GM21576 (cell line): ENCODE measurements at regions not wholly inside any gene's neighbourhood (a gene's known extent, or its start where the extent isn't known, plus 50 kb on each side); places are given as distances from the start of the nearest gene placed in this dataset.

Source experiments
- ATAC-seq: cut with Tn5 transposase; IDR thresholded peaks from one replicate; pipeline ENCODE4 v1.9.1; 2021; ENCODE audit warnings: mild to moderate bottlenecking, moderate library complexity; ENCODE audit not compliant: unreplicated experiment

- no peak for ATAC-seq
These were observed 251.1 kb downstream of the IPMK start for GRCh38 chr10:58016614-58017013.

DNA sequence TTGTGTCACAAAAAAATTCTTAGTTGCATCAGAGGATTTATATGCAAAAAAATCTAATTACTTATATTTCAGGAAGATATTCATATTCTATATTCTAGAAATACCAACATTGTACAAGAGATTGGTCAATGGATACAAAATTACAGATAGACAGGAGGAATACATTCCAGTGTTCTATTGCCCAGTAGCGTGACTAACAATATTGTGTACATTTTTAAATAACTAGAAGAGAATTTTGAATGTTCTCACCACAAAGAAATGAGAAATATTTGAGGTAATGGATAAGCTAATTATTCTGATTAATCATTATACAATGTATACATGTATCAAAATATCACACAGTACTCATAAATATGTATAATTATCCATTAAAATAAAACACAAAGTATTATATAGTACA lies 253.3 kb downstream of the IPMK start:
- no peak for ATAC-seq

DNA sequence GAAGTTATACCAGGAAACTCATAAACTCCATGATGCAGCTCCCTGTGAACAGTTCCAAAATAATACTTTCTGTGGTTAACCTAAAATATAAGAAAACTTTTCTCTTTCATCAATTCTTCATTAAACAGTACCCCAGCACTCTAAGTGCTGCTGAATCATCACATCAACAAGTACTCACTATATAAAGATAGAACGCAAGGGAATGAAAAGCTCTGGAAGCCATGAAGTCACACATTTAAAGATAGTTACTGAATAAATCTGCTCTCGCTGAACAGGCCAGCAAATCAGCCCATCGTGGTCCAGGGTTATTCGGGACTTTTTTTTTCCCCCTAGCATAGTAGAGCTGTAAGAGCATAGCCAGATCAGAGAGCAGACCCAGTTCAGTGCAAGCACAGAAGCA lies 254.3 kb downstream of the IPMK start:
- no peak for ATAC-seq

GRCh38 chr10:58010073-58010702 lies 257.5 kb downstream of the IPMK start:
- no peak for ATAC-seq

DNA sequence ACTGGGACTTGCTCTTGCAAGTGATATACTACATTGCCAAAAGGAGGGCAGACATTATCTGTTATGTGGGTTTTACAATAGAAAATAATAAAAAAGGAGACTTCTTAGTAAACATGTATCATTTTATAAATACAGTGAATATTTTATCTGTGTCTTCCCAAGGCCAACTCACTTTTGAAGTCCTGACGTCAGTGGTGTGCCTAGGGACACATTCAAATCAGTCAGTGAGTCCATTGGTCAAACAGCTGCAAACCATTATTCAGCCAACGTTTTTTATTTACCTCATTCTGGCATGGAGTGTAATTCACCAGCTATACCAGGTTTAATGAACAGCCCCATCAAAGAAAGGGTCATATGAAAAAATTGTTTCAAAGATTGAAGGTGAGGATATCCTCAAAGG lies 263.7 kb downstream of the IPMK start:
- no peak for ATAC-seq

DNA sequence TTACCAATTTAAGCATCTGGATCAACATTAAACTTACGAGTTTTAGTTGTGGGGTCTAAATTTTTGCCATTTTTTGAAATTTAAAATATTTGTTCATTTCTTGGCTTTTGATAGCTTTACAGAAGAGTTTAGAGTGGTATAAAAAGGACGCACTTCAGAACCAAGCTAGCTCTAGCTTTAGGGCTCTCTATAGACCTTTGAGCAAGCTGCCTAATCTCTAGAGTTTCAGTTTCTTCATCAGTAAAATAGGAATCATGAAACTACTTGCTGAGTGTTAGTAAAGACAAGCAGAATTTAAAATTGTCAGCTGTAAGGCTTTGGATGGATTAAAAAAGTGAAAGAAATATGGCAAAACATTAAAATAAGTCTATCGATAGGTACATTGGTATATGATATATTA lies 266.5 kb downstream of the IPMK start:
- no peak for ATAC-seq

DNA sequence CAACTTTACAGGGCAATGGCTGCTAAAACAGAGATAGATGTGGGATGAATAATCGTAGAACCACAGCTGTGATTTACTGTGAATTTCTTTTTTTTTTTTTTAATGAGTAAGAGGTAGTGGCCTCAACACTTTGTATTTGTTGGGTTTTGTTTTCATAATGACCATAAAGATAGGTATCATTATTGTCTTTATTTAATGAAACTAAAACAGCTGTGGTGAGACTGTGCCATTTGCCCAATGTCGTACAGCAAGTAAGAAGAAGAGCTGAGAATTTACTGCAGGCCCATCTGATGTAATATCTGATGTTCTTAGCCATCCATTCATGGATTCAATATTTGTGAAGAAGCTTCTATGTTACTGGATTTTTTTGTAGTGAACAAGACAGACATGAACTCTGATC lies 271.2 kb downstream of the IPMK start:
- no peak for ATAC-seq

- no peak for ATAC-seq
These were observed 274.4 kb downstream of the IPMK start for GRCh38 chr10:57993302-57993701.

- ATAC-seq: no peak
These were observed 275.2 kb downstream of the IPMK start for GRCh38 chr10:57992321-57993077.

DNA sequence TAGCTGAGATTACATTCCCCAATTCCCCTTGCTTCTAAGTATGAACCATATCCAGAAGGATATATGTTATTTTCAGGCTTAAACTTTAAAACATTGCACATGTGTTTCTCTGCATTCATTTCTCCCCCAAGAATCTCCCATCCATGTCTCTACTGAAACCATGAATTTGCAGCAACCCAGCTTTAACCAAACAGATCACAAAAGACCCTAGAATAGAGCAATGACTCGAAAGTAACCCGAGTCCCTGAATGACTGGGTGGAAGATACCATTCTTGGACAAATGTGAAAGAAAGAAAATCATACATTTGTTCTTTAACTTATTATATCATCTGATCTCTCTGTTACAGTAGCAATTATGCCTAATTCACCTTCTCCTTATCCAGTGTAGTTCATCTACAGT lies 278.7 kb downstream of the IPMK start:
- no peak for ATAC-seq

- no peak for ATAC-seq
These were observed 280.5 kb downstream of the IPMK start for GRCh38 chr10:57987055-57987721.

DNA sequence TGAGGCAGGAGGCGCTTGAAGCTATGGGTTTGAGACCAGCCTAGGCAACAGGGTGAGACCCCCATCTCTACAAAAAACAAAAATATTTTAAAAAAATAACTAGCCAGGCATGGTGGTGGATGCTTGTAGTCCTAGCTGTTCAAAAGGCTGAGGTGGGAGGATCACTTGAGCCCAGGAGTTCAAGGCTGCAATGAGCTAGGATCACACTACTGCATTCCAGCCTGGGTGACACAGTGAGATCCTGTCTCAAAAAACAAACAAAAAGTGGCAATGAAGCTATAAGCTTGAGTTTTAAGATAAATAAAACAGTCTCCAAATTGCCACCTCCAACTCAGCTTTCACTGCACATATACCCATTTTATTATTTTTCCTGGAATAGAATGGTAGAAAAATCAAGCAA lies 281.3 kb downstream of the IPMK start:
- ATAC-seq: no peak

DNA sequence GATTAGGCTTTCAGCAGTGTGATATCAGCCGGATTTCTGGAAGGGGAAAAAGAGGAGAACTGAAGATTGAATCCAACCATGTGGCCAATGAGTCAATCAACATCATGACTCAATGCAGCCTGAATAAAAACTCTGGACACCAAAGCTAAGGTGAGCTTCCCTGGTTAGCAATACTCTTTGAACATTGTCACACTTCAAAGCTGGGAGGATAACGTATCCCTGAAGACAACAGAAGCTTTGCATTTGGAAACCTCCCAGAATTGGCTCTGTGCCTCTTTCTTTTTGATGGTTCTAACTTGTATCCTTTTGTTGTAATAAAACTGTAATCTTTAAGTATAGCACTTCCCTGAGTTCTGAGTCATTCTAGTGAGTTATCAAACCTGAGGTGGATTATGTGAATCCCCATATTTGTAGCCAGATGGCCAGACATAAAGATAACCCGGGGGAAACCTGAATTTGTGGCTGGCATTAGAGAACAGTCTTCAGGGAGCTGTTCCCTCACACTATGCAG lies 284.4 kb downstream of the IPMK start:
- no peak for ATAC-seq

GRCh38 chr10:57982091-57982490 lies 285.6 kb downstream of the IPMK start:
- ATAC-seq: no peak

DNA sequence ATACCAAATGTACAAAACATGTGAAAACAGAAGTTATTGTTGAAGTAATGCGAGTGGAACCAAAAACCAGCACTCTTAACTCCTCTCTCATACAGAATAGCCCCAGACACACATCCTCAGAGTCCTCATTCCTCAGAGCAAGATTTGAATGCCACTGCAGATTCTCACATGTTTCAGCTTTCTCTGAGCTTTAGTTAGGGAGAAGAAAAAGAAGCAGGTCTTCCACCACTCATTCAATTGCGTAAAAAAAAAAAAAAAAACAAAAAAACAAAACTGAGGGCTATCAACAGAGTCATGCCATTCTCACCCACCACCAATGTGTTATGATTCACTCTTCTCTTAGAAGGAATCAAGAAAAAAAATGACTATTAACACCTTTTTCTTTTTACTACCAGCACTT lies 287.7 kb downstream of the IPMK start:
- no peak for ATAC-seq

- ATAC-seq: no peak
These were observed 288.2 kb downstream of the IPMK start for GRCh38 chr10:57979491-57979890.

- no peak for ATAC-seq
These were observed 290.4 kb downstream of the IPMK start for GRCh38 chr10:57977262-57977661.

DNA sequence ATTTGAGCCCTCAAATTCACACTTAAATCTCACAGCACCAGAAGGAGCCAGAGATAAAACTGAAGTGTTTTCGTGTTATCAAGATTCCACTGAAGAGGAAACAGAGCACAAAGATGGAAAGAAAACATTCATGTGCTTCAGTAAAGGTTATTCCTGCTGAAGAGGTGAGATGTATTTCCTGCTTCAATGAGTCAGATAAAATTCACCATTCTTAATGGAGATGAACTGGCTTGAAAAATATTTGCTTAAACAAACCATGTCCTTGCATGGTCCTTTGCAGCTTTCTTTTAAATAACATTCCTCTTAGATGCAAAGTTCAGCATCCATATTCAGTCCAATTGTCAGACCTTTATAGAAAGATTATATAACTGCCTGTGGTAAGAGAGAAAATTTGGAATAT lies 294.2 kb downstream of the IPMK start:
- ATAC-seq: no peak

DNA sequence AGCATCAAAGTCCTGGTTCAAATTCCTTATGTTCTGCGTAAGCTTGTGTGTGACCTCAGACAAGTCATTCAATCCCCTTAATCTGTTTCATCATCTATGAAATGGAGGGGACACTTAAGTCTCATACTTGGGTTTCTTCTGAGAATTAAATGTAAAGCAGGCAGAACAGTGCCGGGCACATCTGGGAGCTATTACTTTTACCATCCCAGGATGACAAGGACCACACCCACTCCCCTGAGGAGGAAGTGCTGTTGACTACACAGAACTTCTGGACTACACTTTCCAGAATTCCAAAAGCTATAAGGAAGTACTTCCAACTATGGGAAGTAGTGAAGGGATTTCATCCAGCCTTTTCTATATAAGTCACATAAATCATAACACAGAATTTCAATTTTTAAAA lies 294.9 kb downstream of the IPMK start:
- ATAC-seq: no peak

DNA sequence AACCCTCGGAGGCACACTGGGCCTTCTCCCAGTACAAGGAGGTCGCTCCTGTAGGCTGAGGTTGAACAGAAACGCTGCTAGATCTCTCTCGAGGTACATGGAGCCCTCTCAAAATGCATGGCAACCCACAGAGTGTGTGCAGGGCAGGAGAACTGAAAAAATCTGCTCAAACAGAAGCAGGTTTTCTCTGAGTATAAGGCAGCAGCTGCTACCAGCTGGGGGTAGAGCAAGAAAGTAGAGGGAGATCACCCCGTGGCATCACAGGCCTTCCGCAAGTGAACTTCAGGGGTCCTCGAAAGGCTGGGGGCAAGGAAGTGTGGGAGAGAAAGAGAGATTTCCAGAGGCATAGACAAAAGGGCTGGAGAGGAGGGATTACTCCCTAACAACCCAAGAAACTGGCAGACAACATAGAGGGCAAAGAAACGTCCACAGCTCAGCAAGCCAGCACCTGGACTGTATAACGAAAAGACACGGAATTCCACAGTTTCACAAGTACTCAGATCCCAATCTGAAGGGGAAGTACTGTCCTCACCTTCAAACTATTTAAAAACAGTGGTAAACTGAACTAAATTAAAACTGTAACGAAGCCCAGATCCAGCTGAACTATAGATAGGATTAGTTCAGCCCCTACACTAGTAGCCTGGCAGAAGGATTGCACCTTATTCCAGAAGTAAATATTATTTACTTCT lies 299.2 kb downstream of the IPMK start:
- no peak for ATAC-seq

DNA sequence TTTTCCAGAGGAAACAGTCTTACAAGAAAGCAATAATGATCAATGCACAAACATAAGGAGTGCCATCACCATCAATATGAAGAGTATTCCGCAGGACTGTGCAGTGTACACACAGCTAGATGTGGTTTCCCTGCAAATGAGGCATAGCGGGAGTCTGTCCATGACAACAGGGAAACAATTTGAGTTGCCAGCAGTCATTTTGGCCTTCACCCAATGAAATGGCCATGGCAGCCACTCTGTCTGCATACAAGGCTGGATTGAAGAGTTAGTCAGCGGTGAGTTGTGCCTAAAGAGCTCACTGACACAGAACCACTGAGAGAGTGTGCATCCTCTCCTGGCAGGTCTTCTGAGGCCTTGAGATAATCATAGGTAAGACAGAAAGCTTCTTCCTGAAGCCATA lies 303.3 kb downstream of the IPMK start:
- ATAC-seq: no peak
